ENCODE measurements at regions not wholly inside any gene's neighbourhood (a gene's known extent, or its start where the extent isn't known, plus 50 kb on each side); places are given as distances from the start of the nearest gene placed in this dataset.
A peak's percentile ranks its signal among the peaks of the same experiment; 100 is the strongest.
"Not testable (repeated sequence)": the region's sequence is repeated elsewhere in the genome, so short reads cannot be mapped to it uniquely, and the experiment has no call there.

DNA sequence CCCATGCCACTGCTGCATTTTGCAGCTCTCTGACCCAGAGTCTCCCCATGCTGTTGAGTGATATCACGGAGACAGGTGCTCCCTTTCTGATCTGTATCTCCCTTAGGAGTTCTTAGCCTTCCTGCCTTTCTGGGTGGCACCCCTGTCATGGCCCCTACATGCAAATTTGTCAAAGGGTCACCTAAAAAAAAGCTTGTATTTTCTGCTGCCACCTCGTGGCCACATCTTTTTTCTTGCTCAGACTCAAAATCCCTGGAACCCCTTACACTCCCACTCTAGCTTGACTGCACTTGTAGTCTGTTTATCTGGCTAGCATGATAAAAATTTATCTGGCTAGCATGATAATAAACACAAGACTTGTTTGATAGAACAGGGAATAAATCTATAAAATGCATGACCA is 809.1 kb downstream of the SORCS1 start:
- H2AK5ac ChIP-seq (ENCODE audit: low read length): no peak overlapping the region
- WGBS (ENCODE audit: extremely low coverage, insufficient coverage, insufficient read length): no CpG with 5 or more reads among the region's 2 CpGs
- H3K79me1 ChIP-seq (ENCODE audit: low read length): no peaks in the 10 kb centered on the region

DNA sequence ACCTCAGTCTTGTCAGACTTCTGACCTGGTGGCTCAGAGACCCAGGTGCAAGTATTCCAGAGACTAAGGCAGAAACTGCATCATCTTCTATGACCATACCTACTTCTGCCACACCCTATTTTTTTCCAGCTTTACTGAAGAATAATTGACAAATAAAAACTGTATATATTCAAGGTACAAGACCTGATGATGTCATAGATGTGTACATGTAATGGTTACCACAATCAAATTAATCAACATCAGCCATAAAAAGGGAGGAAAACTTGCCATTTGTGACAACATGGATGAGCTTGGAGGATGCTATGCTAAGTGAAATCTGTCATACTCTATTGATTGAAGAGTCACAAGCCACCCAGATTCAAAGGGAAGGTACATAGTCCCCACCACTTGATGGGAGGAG is 815.6 kb downstream of the SORCS1 start:
- no peaks in the 10 kb centered on the region for H3K36me3 ChIP-seq (ENCODE audit: control insufficient read depth in 1 of 2, insufficient read depth in 2 of 2, low read length in 2 of 2)
- H3K79me1 ChIP-seq (ENCODE audit: low read length): no peaks in the 10 kb centered on the region
- H3K4me2 ChIP-seq (ENCODE audit: low read length): no peak overlapping the region
- no peak overlapping the region for H2BK12ac ChIP-seq (ENCODE audit: low read length)
- H3K9ac ChIP-seq (ENCODE audit: low read length): no peak overlapping the region
- H2BK5ac ChIP-seq (ENCODE audit: low read depth, low read length, poor library complexity): no peak overlapping the region
- DNase-seq: no peak
- no peak overlapping the region for H3K23ac ChIP-seq (ENCODE audit: low read length)
- H3K18ac ChIP-seq (ENCODE audit: low read length): no peak overlapping the region
- H2BK120ac ChIP-seq (ENCODE audit: insufficient read depth, low read length, poor library complexity): no peak overlapping the region
- H3K27ac ChIP-seq (ENCODE audit: low read depth, low read length): no peak overlapping the region
- H2AK5ac ChIP-seq (ENCODE audit: low read length): no peak overlapping the region
- H3K14ac ChIP-seq (ENCODE audit: low read length): no peak overlapping the region
- H4K8ac ChIP-seq (ENCODE audit: low read depth, low read length): no peak overlapping the region
- H3K79me2 ChIP-seq (ENCODE audit: control insufficient read depth, insufficient read depth, low read length, poor library complexity): no peaks in the 10 kb centered on the region
- no peak overlapping the region for H4K91ac ChIP-seq (ENCODE audit: low read depth, low read length)
- no peaks in the 10 kb centered on the region for H3K27me3 ChIP-seq (ENCODE audit: insufficient read depth, low read length)
- no peaks in the 10 kb centered on the region for H3K9me3 ChIP-seq (ENCODE audit: insufficient read depth, low read depth, low read length)
- H3K4me3 ChIP-seq (ENCODE audit: low read depth, low read length): no peak overlapping the region
- no peak overlapping the region for H3K4ac ChIP-seq (ENCODE audit: low read depth, low read length)
- H4K12ac ChIP-seq (ENCODE audit: low read depth, low read length): no peak overlapping the region
- H2AFZ ChIP-seq (ENCODE audit: insufficient read depth, low read length, poor library complexity): no peak overlapping the region
- no peaks in the 10 kb centered on the region for H3K4me1 ChIP-seq (ENCODE audit: control insufficient read depth in 1 of 2, insufficient read depth in 2 of 2, low read length in 2 of 2)

More for the DNA sequence above, 809.1 kb downstream of the SORCS1 start:
- H2BK120ac ChIP-seq (ENCODE audit: insufficient read depth, low read length, poor library complexity): no peak overlapping the region
- DNase-seq: peak in 1 of 2 donors; percentile 1
- no peak overlapping the region for H3K4me3 ChIP-seq (ENCODE audit: low read depth, low read length)
- no peak overlapping the region for H2BK12ac ChIP-seq (ENCODE audit: low read length)
- H3K36me3 ChIP-seq (ENCODE audit: control insufficient read depth in 1 of 2, insufficient read depth in 2 of 2, low read length in 2 of 2): no peaks in the 10 kb centered on the region
- no peaks in the 10 kb centered on the region for H3K4me1 ChIP-seq (ENCODE audit: control insufficient read depth in 1 of 2, insufficient read depth in 2 of 2, low read length in 2 of 2)
- no peak overlapping the region for H2AFZ ChIP-seq (ENCODE audit: insufficient read depth, low read length, poor library complexity)
- no peak overlapping the region for H3K14ac ChIP-seq (ENCODE audit: low read length)
- no peak overlapping the region for H3K23ac ChIP-seq (ENCODE audit: low read length)
- no peak overlapping the region for H3K9ac ChIP-seq (ENCODE audit: low read length)
- H3K9me3 ChIP-seq (ENCODE audit: insufficient read depth, low read depth, low read length): no peaks in the 10 kb centered on the region
- H3K79me2 ChIP-seq (ENCODE audit: control insufficient read depth, insufficient read depth, low read length, poor library complexity): no peaks in the 10 kb centered on the region
- no peak overlapping the region for H4K91ac ChIP-seq (ENCODE audit: low read depth, low read length)
- H4K8ac ChIP-seq (ENCODE audit: low read depth, low read length): no peak overlapping the region
- no peak overlapping the region for H3K4me2 ChIP-seq (ENCODE audit: low read length)
- no peaks in the 10 kb centered on the region for H3K27me3 ChIP-seq (ENCODE audit: insufficient read depth, low read length)
- H3K18ac ChIP-seq (ENCODE audit: low read length): no peak overlapping the region
- H3K4ac ChIP-seq (ENCODE audit: low read depth, low read length): no peak overlapping the region
- no peak overlapping the region for H2BK5ac ChIP-seq (ENCODE audit: low read depth, low read length, poor library complexity)
- H4K12ac ChIP-seq (ENCODE audit: low read depth, low read length): no peak overlapping the region
- H3K27ac ChIP-seq (ENCODE audit: low read depth, low read length): no peak overlapping the region

GRCh38 chr10:106347547-106347946 is 817.0 kb downstream of the SORCS1 start:
- no peaks in the 10 kb centered on the region for H3K27me3 ChIP-seq (ENCODE audit: insufficient read depth, low read length)
- no peak overlapping the region for H3K14ac ChIP-seq (ENCODE audit: low read length)
- no CpG with 5 or more reads among the region's 2 CpGs for WGBS (ENCODE audit: extremely low coverage, insufficient coverage, insufficient read length)
- no peak overlapping the region for H3K18ac ChIP-seq (ENCODE audit: low read length)
- no peak overlapping the region for H2BK120ac ChIP-seq (ENCODE audit: insufficient read depth, low read length, poor library complexity)
- no peak overlapping the region for H4K8ac ChIP-seq (ENCODE audit: low read depth, low read length)
- H3K9ac ChIP-seq (ENCODE audit: low read length): no peak overlapping the region
- no peak overlapping the region for H3K23ac ChIP-seq (ENCODE audit: low read length)
- no peak overlapping the region for H2BK5ac ChIP-seq (ENCODE audit: low read depth, low read length, poor library complexity)
- no peaks in the 10 kb centered on the region for H3K79me2 ChIP-seq (ENCODE audit: control insufficient read depth, insufficient read depth, low read length, poor library complexity)
- no peak overlapping the region for H2BK12ac ChIP-seq (ENCODE audit: low read length)
- H3K9me3 ChIP-seq (ENCODE audit: insufficient read depth, low read depth, low read length): no peaks in the 10 kb centered on the region
- H3K79me1 ChIP-seq (ENCODE audit: low read length): no peaks in the 10 kb centered on the region
- H2AFZ ChIP-seq (ENCODE audit: insufficient read depth, low read length, poor library complexity): no peak overlapping the region
- H3K4me3 ChIP-seq (ENCODE audit: low read depth, low read length): no peak overlapping the region
- H3K4me1 ChIP-seq (ENCODE audit: control insufficient read depth in 1 of 2, insufficient read depth in 2 of 2, low read length in 2 of 2): no peaks in the 10 kb centered on the region
- no peak for DNase-seq
- H4K12ac ChIP-seq (ENCODE audit: low read depth, low read length): no peak overlapping the region
- no peak overlapping the region for H3K4me2 ChIP-seq (ENCODE audit: low read length)
- H3K36me3 ChIP-seq (ENCODE audit: control insufficient read depth in 1 of 2, insufficient read depth in 2 of 2, low read length in 2 of 2): no peaks in the 10 kb centered on the region
- no peak overlapping the region for H2AK5ac ChIP-seq (ENCODE audit: low read length)
- H3K4ac ChIP-seq (ENCODE audit: low read depth, low read length): no peak overlapping the region
- H3K27ac ChIP-seq (ENCODE audit: low read depth, low read length): no peak overlapping the region
- H4K91ac ChIP-seq (ENCODE audit: low read depth, low read length): no peak overlapping the region

- not testable (repeated sequence) for H3K4me1 ChIP-seq (ENCODE audit: control insufficient read depth in 1 of 2, insufficient read depth in 2 of 2, low read length in 2 of 2); H3K23ac ChIP-seq (ENCODE audit: low read length); H3K79me1 ChIP-seq (ENCODE audit: low read length); H4K12ac ChIP-seq (ENCODE audit: low read depth, low read length); H3K9me3 ChIP-seq (ENCODE audit: insufficient read depth, low read depth, low read length); H2AFZ ChIP-seq (ENCODE audit: insufficient read depth, low read length, poor library complexity); H3K27ac ChIP-seq (ENCODE audit: low read depth, low read length); H3K4me3 ChIP-seq (ENCODE audit: low read depth, low read length); H3K4me2 ChIP-seq (ENCODE audit: low read length); H3K27me3 ChIP-seq (ENCODE audit: insufficient read depth, low read length); H4K8ac ChIP-seq (ENCODE audit: low read depth, low read length); H3K4ac ChIP-seq (ENCODE audit: low read depth, low read length); DNase-seq; H2BK5ac ChIP-seq (ENCODE audit: low read depth, low read length, poor library complexity); H3K9ac ChIP-seq (ENCODE audit: low read length); H3K79me2 ChIP-seq (ENCODE audit: control insufficient read depth, insufficient read depth, low read length, poor library complexity); H2BK12ac ChIP-seq (ENCODE audit: low read length); H2BK120ac ChIP-seq (ENCODE audit: insufficient read depth, low read length, poor library complexity); H3K18ac ChIP-seq (ENCODE audit: low read length); H3K36me3 ChIP-seq (ENCODE audit: control insufficient read depth in 1 of 2, insufficient read depth in 2 of 2, low read length in 2 of 2); H3K14ac ChIP-seq (ENCODE audit: low read length); H2AK5ac ChIP-seq (ENCODE audit: low read length); H4K91ac ChIP-seq (ENCODE audit: low read depth, low read length)
- no CpG with 5 or more reads among the region's 10 CpGs for WGBS (ENCODE audit: extremely low coverage, insufficient coverage, insufficient read length)
These were observed 821.0 kb downstream of the SORCS1 start for GRCh38 chr10:106343539-106343938.

Measured in trophoblast cell (in vitro differentiated cells and primary cell).